HEK293T (cell line): ENCODE measurements at regions not wholly inside any gene's neighbourhood (a gene's known extent, or its start where the extent isn't known, plus 50 kb on each side); places are given as distances from the start of the nearest gene placed in this dataset.
"Not testable (repeated sequence)": the region's sequence is repeated elsewhere in the genome, so short reads cannot be mapped to it uniquely, and the experiment has no call there.

Source experiments
- CTBP1 ChIP-seq: fragments of 450-650 bp; IDR thresholded peaks from 2 replicates; pipeline ENCODE4 v1.6.1; 2016; ENCODE audit warnings: borderline replicate concordance
- SP1 ChIP-seq: fragments of 450-650 bp; IDR thresholded peaks from 2 replicates; pipeline ENCODE4 v1.6.1; 2017
- SUZ12 ChIP-seq: fragments of 450-650 bp; IDR thresholded peaks from 2 replicates; pipeline ENCODE4 v1.6.1; 2016; ENCODE audit warnings: mild to moderate bottlenecking
- TARDBP ChIP-seq: fragments of 450-650 bp; IDR thresholded peaks from 2 replicates; pipeline ENCODE4 v1.6.1; 2016

GRCh38 chr5:34179453-34180190, 136.6 kb upstream of the C1QTNF3 start:
- not testable (repeated sequence) for TF ChIP-seq TARDBP, SP1, SUZ12, CTBP1
